Spleen (tissue), 7 donors: ENCODE measurements at regions not wholly inside any gene's neighbourhood (a gene's known extent, or its start where the extent isn't known, plus 50 kb on each side); places are given as distances from the start of the nearest gene placed in this dataset.

Experiments
- POLR2AphosphoS5 ChIP-seq, 3 donors: sonication (generic); formaldehyde crosslinking; IDR thresholded peaks; one replicate each; pipeline ENCODE4 v1.5.1; 2017; ENCODE audit warnings: antibody characterized with exemption in 3 of 3
- TF ChIP-seq, protein P1 (sequence below), 11 experiments: fragments of 200-600 bp in 7 of 11; fragments of 450-650 bp in 4 of 11; sonication (generic) in 4 of 11; IDR thresholded peaks in 8 of 11; conservative IDR thresholded peaks in 3 of 11; 1 replicate in 7 of 11; 2 replicates in 4 of 11; pipeline versions ENCODE4 v1.4.0 to v1.8.0; 2016 to 2021; ENCODE audit warnings: antibody characterized with exemption in 11 of 11, inconsistent platforms in 4 of 11, mild to moderate bottlenecking in 1 of 11
- donor health status: DM: no; HTN: no; CAD: no; lungs with moderate emphysema.
- donor health status: DM: no; HTN: no; CAD: no.
- donor health status: DM: no; HTN: no; CAD: no.

DNA sequence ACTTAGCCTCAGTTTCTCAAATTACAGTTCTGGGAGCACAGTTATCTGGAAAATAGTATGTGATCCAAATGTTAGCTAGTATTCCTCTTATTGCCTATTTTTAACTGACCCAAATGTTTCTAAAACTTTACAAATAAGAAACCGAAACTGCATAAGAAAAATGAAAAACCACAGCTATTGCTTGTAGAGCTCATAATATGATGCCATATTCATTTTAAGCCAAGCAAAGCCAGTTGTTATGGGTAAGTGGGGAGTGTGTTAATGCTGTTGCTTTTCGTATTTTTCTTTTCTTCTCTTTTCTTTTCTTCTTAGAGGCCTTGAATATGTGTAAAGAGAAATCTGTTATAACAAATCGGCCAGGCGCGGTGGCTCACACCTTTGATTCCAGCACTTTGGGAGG, 447.4 kb upstream of the TUSC1 start:
- no peak for TF ChIP-seq POLR2AphosphoS5 (IDR thresholded peaks at IDR 0.05)
- TF ChIP-seq, protein P1, sequence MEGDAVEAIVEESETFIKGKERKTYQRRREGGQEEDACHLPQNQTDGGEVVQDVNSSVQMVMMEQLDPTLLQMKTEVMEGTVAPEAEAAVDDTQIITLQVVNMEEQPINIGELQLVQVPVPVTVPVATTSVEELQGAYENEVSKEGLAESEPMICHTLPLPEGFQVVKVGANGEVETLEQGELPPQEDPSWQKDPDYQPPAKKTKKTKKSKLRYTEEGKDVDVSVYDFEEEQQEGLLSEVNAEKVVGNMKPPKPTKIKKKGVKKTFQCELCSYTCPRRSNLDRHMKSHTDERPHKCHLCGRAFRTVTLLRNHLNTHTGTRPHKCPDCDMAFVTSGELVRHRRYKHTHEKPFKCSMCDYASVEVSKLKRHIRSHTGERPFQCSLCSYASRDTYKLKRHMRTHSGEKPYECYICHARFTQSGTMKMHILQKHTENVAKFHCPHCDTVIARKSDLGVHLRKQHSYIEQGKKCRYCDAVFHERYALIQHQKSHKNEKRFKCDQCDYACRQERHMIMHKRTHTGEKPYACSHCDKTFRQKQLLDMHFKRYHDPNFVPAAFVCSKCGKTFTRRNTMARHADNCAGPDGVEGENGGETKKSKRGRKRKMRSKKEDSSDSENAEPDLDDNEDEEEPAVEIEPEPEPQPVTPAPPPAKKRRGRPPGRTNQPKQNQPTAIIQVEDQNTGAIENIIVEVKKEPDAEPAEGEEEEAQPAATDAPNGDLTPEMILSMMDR (IDR thresholded peaks at IDR 0.05 in 8 of 11, conservative IDR thresholded peaks at IDR 0.05 in 3 of 11), result no peak
